NT2/D1 (cell line): ENCODE measurements at regions not wholly inside any gene's neighbourhood (a gene's known extent, or its start where the extent isn't known, plus 50 kb on each side); places are given as distances from the start of the nearest gene placed in this dataset.

Experiments
- SUZ12 ChIP-seq: IDR thresholded peaks from 2 replicates; pipeline ENCODE4 v1.6.1; 2011; ENCODE audit not compliant: insufficient read length, insufficient read depth; ENCODE audit errors: extremely low read depth
- YY1 ChIP-seq: IDR thresholded peaks from 2 replicates; pipeline ENCODE4 v1.6.1; 2011; ENCODE audit not compliant: insufficient read length, insufficient read depth

DNA sequence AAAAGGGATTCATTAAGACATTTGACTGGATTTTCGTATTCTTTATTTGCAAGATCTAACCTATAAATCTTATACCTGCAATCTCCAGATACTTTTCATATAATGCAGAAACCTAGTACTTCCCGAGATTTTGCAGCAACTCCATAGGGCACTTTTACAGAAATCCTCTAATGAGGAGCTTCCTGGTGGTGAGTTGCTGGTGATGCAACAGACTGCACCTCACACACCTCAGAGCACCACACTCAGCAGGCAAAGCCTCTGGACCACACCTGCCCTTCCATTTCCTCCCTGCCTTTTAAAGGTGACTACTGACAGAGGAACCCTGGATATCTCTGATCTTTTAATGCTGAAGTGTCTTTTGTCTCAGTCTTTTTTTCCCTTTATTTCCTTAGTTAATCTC is 289.4 kb downstream of the TRAM1L1 start:
- TF ChIP-seq SUZ12 (no peak), YY1 (no peak)
